HL-60 (cell line): ENCODE measurements at regions not wholly inside any gene's neighbourhood (a gene's known extent, or its start where the extent isn't known, plus 50 kb on each side); places are given as distances from the start of the nearest gene placed in this dataset.

Source experiments
- CTCF ChIP-seq: IDR thresholded peaks from one replicate; pipeline ENCODE4 v1.5.1; 2011; ENCODE audit warnings: low read length, control low read depth, inconsistent platforms; ENCODE audit not compliant: insufficient read depth
- GABPA ChIP-seq: IDR thresholded peaks from 2 replicates; pipeline ENCODE4 v1.6.1; 2012; ENCODE audit warnings: low read depth
- POLR2AphosphoS5 ChIP-seq: IDR thresholded peaks from 2 replicates; pipeline ENCODE4 v1.6.1; 2012; ENCODE audit warnings: low read depth
- SPI1 ChIP-seq: IDR thresholded peaks from 2 replicates; pipeline ENCODE4 v1.6.1; 2012; ENCODE audit warnings: low read depth, mild to moderate bottlenecking, borderline replicate concordance
- TF ChIP-seq, protein P1 (sequence below): IDR thresholded peaks from 2 replicates; pipeline ENCODE4 v1.6.1; 2012; ENCODE audit warnings: low read depth; ENCODE audit not compliant: insufficient replicate concordance

- no peak for TF ChIP-seq CTCF
- TF ChIP-seq, protein P1, sequence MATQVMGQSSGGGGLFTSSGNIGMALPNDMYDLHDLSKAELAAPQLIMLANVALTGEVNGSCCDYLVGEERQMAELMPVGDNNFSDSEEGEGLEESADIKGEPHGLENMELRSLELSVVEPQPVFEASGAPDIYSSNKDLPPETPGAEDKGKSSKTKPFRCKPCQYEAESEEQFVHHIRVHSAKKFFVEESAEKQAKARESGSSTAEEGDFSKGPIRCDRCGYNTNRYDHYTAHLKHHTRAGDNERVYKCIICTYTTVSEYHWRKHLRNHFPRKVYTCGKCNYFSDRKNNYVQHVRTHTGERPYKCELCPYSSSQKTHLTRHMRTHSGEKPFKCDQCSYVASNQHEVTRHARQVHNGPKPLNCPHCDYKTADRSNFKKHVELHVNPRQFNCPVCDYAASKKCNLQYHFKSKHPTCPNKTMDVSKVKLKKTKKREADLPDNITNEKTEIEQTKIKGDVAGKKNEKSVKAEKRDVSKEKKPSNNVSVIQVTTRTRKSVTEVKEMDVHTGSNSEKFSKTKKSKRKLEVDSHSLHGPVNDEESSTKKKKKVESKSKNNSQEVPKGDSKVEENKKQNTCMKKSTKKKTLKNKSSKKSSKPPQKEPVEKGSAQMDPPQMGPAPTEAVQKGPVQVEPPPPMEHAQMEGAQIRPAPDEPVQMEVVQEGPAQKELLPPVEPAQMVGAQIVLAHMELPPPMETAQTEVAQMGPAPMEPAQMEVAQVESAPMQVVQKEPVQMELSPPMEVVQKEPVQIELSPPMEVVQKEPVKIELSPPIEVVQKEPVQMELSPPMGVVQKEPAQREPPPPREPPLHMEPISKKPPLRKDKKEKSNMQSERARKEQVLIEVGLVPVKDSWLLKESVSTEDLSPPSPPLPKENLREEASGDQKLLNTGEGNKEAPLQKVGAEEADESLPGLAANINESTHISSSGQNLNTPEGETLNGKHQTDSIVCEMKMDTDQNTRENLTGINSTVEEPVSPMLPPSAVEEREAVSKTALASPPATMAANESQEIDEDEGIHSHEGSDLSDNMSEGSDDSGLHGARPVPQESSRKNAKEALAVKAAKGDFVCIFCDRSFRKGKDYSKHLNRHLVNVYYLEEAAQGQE: no peak
- peak; percentile 74 for TF ChIP-seq POLR2AphosphoS5
- no peak for TF ChIP-seq GABPA
- TF ChIP-seq SPI1: peak; percentile 41; the same call in 1 of the 2 replicates
These were observed 386.2 kb downstream of the IRS2 start for GRCh38 chr13:109400209-109400608.
